SK-N-MC (cell line): ENCODE measurements at regions not wholly inside any gene's neighbourhood (a gene's known extent, or its start where the extent isn't known, plus 50 kb on each side); places are given as distances from the start of the nearest gene placed in this dataset.

ENCODE experiments used
- EZH2 ChIP-seq: fragments of 200-600 bp; sonication (generic); IDR thresholded peaks from one replicate; pipeline ENCODE4 v1.6.1; 2017; ENCODE audit warnings: antibody characterized with exemption
- POLR2AphosphoS5 ChIP-seq: IDR thresholded peaks from 2 replicates; pipeline ENCODE4 v1.6.1; 2012; ENCODE audit warnings: mild to moderate bottlenecking, low read depth, low read length, borderline replicate concordance

DNA sequence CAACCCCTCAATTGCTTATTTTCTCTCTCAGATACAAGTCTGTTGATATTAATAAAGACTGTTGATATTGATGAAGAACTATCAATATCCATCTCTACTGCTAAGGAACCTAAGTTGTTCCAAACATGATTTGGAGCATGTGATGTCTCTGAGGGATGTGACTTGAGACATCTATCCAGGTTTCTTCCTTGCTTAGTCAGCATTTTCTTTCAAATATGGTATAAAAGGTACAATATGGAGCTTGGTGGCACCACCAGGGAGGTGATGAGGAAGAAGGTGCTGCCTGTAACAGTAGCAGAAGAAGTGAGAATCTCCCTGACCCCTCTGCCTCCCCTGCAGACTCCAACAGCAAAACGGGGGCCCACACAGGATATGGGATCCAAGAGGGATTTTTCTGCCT, 329.0 kb downstream of the MAF start:
- no peak for TF ChIP-seq POLR2AphosphoS5
- no peak for TF ChIP-seq EZH2
